SK-N-SH (cell line): ENCODE measurements at regions not wholly inside any gene's neighbourhood (a gene's known extent, or its start where the extent isn't known, plus 50 kb on each side); places are given as distances from the start of the nearest gene placed in this dataset.
"Not testable (repeated sequence)": the region's sequence is repeated elsewhere in the genome, so short reads cannot be mapped to it uniquely, and the experiment has no call there.

Source experiments
- CTCF ChIA-PET: fragments of 300-600, 350-600 bp; formaldehyde crosslinking; extraction: SDS; loops from one replicate; lab custom pipeline; 2021; lab: Yijun Ruan, JAX
- POLR2A ChIA-PET: fragments of 350-600 bp; sonication (Branson Sonifier 250); formaldehyde crosslinking; extraction: SDS; loops from one replicate; lab custom pipeline; 2020; ENCODE audit warnings: antibody characterized with exemption, inconsistent platforms; lab: Yijun Ruan, JAX
- DNase-seq: peaks from one replicate; pipeline ENCODE4 v3.0.0; 2012
- H2AFZ ChIP-seq: fragments of 200-600 bp; sonication (generic); 2 replicates; pipeline ENCODE4 v1.8.1; 2016; ENCODE audit warnings: antibody characterized with exemption, mild to moderate bottlenecking, low read depth
- H3F3A ChIP-seq: fragments of 200-600 bp; sonication (generic); replicated peaks from 2 replicates; pipeline ENCODE3; 2016; ENCODE audit warnings: antibody characterized with exemption, mild to moderate bottlenecking; ENCODE audit not compliant: insufficient read depth
- H3K27ac ChIP-seq, 2 experiments: fragments of 200-500 bp in 1 of 2; fragments of 200-600 bp in 1 of 2; sonication (Bioruptor generic) in 1 of 2; sonication (generic), shearing (Covaris generic) in 1 of 2; 2 replicates each; pipeline versions ENCODE4 v1.5.1 to v1.6.1; 2014 to 2016; ENCODE audit warnings: low read depth in 2 of 2, inconsistent platforms in 1 of 2, low read length in 1 of 2, mild to moderate bottlenecking in 1 of 2, mixed read lengths in 1 of 2
- H3K27me3 ChIP-seq: fragments of 200-600 bp; sonication (generic), shearing (Covaris generic); 2 replicates; pipeline ENCODE4 v1.6.1; 2016; ENCODE audit warnings: mixed run types; ENCODE audit not compliant: insufficient read depth
- H3K36me3 ChIP-seq, 2 experiments: fragments of 200-500 bp in 1 of 2; fragments of 200-600 bp in 1 of 2; sonication (Bioruptor generic) in 1 of 2; sonication (generic) in 1 of 2; replicated peaks in 1 of 2; 2 replicates each; pipeline versions ENCODE3 to v1.5.1; 2014 to 2016; ENCODE audit warnings: low read length in 1 of 2, mild to moderate bottlenecking in 1 of 2; ENCODE audit not compliant: insufficient read depth in 2 of 2, control insufficient read depth in 1 of 2
- H3K4me1 ChIP-seq, 2 experiments: fragments of 200-500 bp in 1 of 2; fragments of 200-600 bp in 1 of 2; sonication (Bioruptor generic) in 1 of 2; sonication (generic), shearing (Covaris generic) in 1 of 2; 2 replicates each; pipeline versions ENCODE4 v1.5.1 to v1.6.1; 2014 to 2016; ENCODE audit warnings: low read depth in 1 of 2, low read length in 1 of 2, mixed run types in 1 of 2; ENCODE audit not compliant: insufficient read depth in 2 of 2, control insufficient read depth in 1 of 2
- H3K4me2 ChIP-seq: fragments of 200-600 bp; sonication (generic), shearing (Covaris generic); 2 replicates; pipeline ENCODE4 v1.6.1; 2017; ENCODE audit warnings: mixed run types
- H3K4me3 ChIP-seq, 2 experiments: fragments of 200-500 bp in 1 of 2; fragments of 200-600 bp in 1 of 2; sonication (Bioruptor generic) in 1 of 2; sonication (generic), shearing (Covaris generic) in 1 of 2; 2 replicates each; pipeline versions ENCODE4 v1.5.1 to v1.8.1; 2014 to 2016; ENCODE audit warnings: low read depth in 2 of 2, inconsistent platforms in 1 of 2, low read length in 1 of 2, mild to moderate bottlenecking in 1 of 2, mixed read lengths in 1 of 2, moderate library complexity in 1 of 2
- H3K79me2 ChIP-seq: fragments of 200-600 bp; sonication (generic); 2 replicates; pipeline ENCODE4 v1.8.1; 2017; ENCODE audit warnings: mild to moderate bottlenecking; ENCODE audit not compliant: insufficient read depth
- H3K9ac ChIP-seq: fragments of 200-600 bp; sonication (generic); 2 replicates; pipeline ENCODE4 v1.6.1; 2017; ENCODE audit warnings: mixed run types
- H3K9me2 ChIP-seq: fragments of 200-600 bp; sonication (generic); 2 replicates; pipeline ENCODE4 v1.6.1; 2017; ENCODE audit warnings: mixed run types
- H3K9me3 ChIP-seq: fragments of 200-600 bp; sonication (generic); 2 replicates; pipeline ENCODE4 v1.6.1; 2017; ENCODE audit warnings: mixed run types, mild to moderate bottlenecking, moderate library complexity
- H4K20me1 ChIP-seq: fragments of 200-600 bp; sonication (generic); 2 replicates; pipeline ENCODE4 v1.6.1; 2017; ENCODE audit warnings: mild to moderate bottlenecking, mixed run types; ENCODE audit not compliant: insufficient read depth
- ELF1 ChIP-seq: IDR thresholded peaks from 2 replicates; pipeline ENCODE4 v1.4.0; 2012
- FOSL2 ChIP-seq: IDR thresholded peaks from 2 replicates; pipeline ENCODE4 v1.4.0; 2012; ENCODE audit warnings: low read depth, mild to moderate bottlenecking, moderate library complexity, borderline replicate concordance
- FOXJ3 ChIP-seq: sonication (generic); formaldehyde crosslinking; IDR thresholded peaks from 2 replicates; pipeline ENCODE4 v1.5.1; 2020; ENCODE audit warnings: mild to moderate bottlenecking, missing genetic modification reagents
- FOXM1 ChIP-seq: IDR thresholded peaks from 2 replicates; pipeline ENCODE4 v1.4.0; 2012; ENCODE audit warnings: low read depth, mild to moderate bottlenecking
- GABPA ChIP-seq: IDR thresholded peaks from 2 replicates; pipeline ENCODE4 v1.4.0; 2012; ENCODE audit warnings: low read depth, mild to moderate bottlenecking
- JUND ChIP-seq: IDR thresholded peaks from 2 replicates; pipeline ENCODE4 v1.4.0; 2012
- MEF2A ChIP-seq: IDR thresholded peaks from 2 replicates; pipeline ENCODE4 v1.4.0; 2012; ENCODE audit warnings: low read depth, borderline replicate concordance
- NFIC ChIP-seq: IDR thresholded peaks from 2 replicates; pipeline ENCODE4 v1.4.0; 2012; ENCODE audit warnings: borderline replicate concordance
- NRF1 ChIP-seq: IDR thresholded peaks from 2 replicates; pipeline ENCODE4 v1.6.1; 2012; ENCODE audit warnings: low read depth, mild to moderate bottlenecking, low read length
- POLR2AphosphoS5 ChIP-seq: IDR thresholded peaks from 2 replicates; pipeline ENCODE4 v1.6.1; 2012; ENCODE audit warnings: low read depth, low read length
- RAD21 ChIP-seq: IDR thresholded peaks from 2 replicates; pipeline ENCODE4 v1.6.1; 2012; ENCODE audit warnings: mild to moderate bottlenecking, low read length
- RFX5 ChIP-seq: IDR thresholded peaks from 2 replicates; pipeline ENCODE4 v1.6.1; 2012; ENCODE audit warnings: mild to moderate bottlenecking, improper control_type of control experiment, low read length
- SMC3 ChIP-seq: IDR thresholded peaks from 2 replicates; pipeline ENCODE4 v1.6.1; 2012; ENCODE audit warnings: low read depth, low read length, improper control_type of control experiment
- TAF1 ChIP-seq: IDR thresholded peaks from 2 replicates; pipeline ENCODE4 v1.6.1; 2012; ENCODE audit warnings: low read depth, mild to moderate bottlenecking, low read length, moderate library complexity, borderline replicate concordance
- YY1 ChIP-seq: IDR thresholded peaks from 2 replicates; pipeline ENCODE4 v1.4.0; 2012; ENCODE audit warnings: low read depth, mild to moderate bottlenecking
- WGBS: methylation state at CpG from one replicate; pipeline ENCODE4 v1.1.6; 2017; ENCODE audit warnings: low lambda C conversion rate; 5-methylcytosine and 5-hydroxymethylcytosine counted together
- TF ChIP-seq, protein P1 (sequence below): fragments of 150-350 bp; IDR thresholded peaks from 2 replicates; pipeline ENCODE4 v1.6.1; 2016; ENCODE audit warnings: mild to moderate bottlenecking, low read depth, low read length
- TF ChIP-seq, protein P2 (sequence below): IDR thresholded peaks from 2 replicates; pipeline ENCODE4 v1.4.0; 2012; ENCODE audit warnings: low read depth, borderline replicate concordance
- TF ChIP-seq, protein P3 (sequence below): fragments of 200-600 bp; sonication (generic); IDR thresholded peaks from 2 replicates; pipeline ENCODE4 v1.6.1; 2017; ENCODE audit warnings: antibody characterized with exemption, mild to moderate bottlenecking, moderate library complexity
- TF ChIP-seq, protein P4 (sequence below): IDR thresholded peaks from 2 replicates; pipeline ENCODE4; 2012
- TF ChIP-seq, protein P5 (sequence below): IDR thresholded peaks from 2 replicates; pipeline ENCODE4 v1.6.1; 2012; ENCODE audit warnings: mild to moderate bottlenecking, low read depth, low read length, moderate library complexity

DNA sequence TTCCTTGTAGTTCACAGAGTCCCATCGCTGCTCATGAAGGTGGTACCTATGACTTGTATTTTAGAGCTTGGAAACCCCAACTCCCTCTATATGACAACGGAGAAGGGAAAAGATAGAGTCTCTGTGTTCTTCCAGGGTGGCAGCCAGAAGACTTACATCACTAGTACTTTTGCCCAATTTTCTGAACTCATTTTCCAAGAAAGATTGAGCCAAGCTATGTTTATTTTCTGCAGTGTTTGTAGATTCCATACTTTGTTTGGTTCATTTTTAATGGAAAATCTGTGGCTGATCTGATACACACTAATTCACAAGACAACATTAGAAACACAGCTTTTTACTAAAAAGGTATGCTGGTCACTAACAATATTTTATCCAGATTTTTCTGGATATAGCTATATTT lies 60.2 kb upstream of the ATP5MC3 start:
- no peak overlapping the region for H3K4me3 ChIP-seq
- no peak for TF ChIP-seq POLR2AphosphoS5
- TF ChIP-seq SMC3 = no peak
- no peak for TF ChIP-seq NFIC
- TF ChIP-seq GABPA = no peak
- TF ChIP-seq ELF1 = no peak
- TF ChIP-seq, protein P1, sequence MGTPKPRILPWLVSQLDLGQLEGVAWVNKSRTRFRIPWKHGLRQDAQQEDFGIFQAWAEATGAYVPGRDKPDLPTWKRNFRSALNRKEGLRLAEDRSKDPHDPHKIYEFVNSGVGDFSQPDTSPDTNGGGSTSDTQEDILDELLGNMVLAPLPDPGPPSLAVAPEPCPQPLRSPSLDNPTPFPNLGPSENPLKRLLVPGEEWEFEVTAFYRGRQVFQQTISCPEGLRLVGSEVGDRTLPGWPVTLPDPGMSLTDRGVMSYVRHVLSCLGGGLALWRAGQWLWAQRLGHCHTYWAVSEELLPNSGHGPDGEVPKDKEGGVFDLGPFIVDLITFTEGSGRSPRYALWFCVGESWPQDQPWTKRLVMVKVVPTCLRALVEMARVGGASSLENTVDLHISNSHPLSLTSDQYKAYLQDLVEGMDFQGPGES = no peak
- TF ChIP-seq MEF2A = no peak
- no peak for TF ChIP-seq NRF1
- TF ChIP-seq TAF1 = no peak
- no peak for TF ChIP-seq FOSL2
- no peak for TF ChIP-seq FOXM1
- TF ChIP-seq JUND = no peak
- no peak for TF ChIP-seq RFX5
- TF ChIP-seq, protein P2, sequence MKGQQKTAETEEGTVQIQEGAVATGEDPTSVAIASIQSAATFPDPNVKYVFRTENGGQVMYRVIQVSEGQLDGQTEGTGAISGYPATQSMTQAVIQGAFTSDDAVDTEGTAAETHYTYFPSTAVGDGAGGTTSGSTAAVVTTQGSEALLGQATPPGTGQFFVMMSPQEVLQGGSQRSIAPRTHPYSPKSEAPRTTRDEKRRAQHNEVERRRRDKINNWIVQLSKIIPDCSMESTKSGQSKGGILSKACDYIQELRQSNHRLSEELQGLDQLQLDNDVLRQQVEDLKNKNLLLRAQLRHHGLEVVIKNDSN = no peak
- no peak for TF ChIP-seq YY1
- no peak for TF ChIP-seq FOXJ3 (CRISPR knock-in tag)
- TF ChIP-seq, protein P3, sequence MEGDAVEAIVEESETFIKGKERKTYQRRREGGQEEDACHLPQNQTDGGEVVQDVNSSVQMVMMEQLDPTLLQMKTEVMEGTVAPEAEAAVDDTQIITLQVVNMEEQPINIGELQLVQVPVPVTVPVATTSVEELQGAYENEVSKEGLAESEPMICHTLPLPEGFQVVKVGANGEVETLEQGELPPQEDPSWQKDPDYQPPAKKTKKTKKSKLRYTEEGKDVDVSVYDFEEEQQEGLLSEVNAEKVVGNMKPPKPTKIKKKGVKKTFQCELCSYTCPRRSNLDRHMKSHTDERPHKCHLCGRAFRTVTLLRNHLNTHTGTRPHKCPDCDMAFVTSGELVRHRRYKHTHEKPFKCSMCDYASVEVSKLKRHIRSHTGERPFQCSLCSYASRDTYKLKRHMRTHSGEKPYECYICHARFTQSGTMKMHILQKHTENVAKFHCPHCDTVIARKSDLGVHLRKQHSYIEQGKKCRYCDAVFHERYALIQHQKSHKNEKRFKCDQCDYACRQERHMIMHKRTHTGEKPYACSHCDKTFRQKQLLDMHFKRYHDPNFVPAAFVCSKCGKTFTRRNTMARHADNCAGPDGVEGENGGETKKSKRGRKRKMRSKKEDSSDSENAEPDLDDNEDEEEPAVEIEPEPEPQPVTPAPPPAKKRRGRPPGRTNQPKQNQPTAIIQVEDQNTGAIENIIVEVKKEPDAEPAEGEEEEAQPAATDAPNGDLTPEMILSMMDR = no peak
- TF ChIP-seq, protein P4, sequence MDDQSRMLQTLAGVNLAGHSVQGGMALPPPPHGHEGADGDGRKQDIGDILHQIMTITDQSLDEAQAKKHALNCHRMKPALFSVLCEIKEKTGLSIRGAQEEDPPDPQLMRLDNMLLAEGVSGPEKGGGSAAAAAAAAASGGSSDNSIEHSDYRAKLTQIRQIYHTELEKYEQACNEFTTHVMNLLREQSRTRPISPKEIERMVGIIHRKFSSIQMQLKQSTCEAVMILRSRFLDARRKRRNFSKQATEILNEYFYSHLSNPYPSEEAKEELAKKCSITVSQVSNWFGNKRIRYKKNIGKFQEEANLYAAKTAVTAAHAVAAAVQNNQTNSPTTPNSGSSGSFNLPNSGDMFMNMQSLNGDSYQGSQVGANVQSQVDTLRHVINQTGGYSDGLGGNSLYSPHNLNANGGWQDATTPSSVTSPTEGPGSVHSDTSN = no peak
- TF ChIP-seq, protein P5, sequence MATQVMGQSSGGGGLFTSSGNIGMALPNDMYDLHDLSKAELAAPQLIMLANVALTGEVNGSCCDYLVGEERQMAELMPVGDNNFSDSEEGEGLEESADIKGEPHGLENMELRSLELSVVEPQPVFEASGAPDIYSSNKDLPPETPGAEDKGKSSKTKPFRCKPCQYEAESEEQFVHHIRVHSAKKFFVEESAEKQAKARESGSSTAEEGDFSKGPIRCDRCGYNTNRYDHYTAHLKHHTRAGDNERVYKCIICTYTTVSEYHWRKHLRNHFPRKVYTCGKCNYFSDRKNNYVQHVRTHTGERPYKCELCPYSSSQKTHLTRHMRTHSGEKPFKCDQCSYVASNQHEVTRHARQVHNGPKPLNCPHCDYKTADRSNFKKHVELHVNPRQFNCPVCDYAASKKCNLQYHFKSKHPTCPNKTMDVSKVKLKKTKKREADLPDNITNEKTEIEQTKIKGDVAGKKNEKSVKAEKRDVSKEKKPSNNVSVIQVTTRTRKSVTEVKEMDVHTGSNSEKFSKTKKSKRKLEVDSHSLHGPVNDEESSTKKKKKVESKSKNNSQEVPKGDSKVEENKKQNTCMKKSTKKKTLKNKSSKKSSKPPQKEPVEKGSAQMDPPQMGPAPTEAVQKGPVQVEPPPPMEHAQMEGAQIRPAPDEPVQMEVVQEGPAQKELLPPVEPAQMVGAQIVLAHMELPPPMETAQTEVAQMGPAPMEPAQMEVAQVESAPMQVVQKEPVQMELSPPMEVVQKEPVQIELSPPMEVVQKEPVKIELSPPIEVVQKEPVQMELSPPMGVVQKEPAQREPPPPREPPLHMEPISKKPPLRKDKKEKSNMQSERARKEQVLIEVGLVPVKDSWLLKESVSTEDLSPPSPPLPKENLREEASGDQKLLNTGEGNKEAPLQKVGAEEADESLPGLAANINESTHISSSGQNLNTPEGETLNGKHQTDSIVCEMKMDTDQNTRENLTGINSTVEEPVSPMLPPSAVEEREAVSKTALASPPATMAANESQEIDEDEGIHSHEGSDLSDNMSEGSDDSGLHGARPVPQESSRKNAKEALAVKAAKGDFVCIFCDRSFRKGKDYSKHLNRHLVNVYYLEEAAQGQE = no peak
- no peak for TF ChIP-seq RAD21
- no peaks in the 10 kb centered on the region for H3K79me2 ChIP-seq
- no peak overlapping the region for H3K27ac ChIP-seq
- H3K36me3 ChIP-seq = no peaks in the 10 kb centered on the region
- H3K9me3 ChIP-seq = no peaks in the 10 kb centered on the region
- H3K9me2 ChIP-seq = no peaks in the 10 kb centered on the region
- no peaks in the 10 kb centered on the region for H3K4me1 ChIP-seq
- H2AFZ ChIP-seq = no peak overlapping the region
- ChIA-PET POLR2A (no interaction called here), CTCF (interaction anchor here (1.1 to 3.5 kb wide), 5 partner anchors 9 to 844 kb away, joined by 3 to 39 read pairs (median 6); no protein-coding TSS in a partner anchor)
- no peak overlapping the region for H3K9ac ChIP-seq
- no peaks in the 10 kb centered on the region for H3F3A ChIP-seq
- H3K4me2 ChIP-seq = no peak overlapping the region
- no peaks in the 10 kb centered on the region for H4K20me1 ChIP-seq
- 0% methylated on average over 1 of the region's 2 CpGs for WGBS
- 0 out of 2 replicates have a peak, but pooled peaks cover 3% of the 10 kb centered on the region for H3K27me3 ChIP-seq
- no peak for DNase-seq

DNA sequence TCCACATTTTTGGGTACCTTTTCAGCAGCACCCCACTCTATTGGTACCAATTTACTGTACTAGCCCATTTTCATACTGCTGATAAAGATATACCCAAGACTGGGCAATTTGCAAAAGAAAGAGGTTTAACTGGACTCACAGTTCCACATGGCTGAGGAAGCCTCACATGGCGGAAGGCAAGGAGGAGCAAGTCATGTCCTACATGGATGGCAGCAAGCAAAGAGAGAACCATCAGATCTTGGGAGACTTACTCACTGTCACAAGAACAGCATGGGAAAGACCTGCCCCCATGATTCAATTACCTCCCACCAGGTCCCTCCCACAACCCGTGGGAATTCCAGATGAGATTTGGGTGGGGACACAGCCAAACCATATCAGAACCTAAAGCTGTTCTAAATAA lies 58.5 kb upstream of the ATP5MC3 start:
- POLR2A ChIA-PET, H3K9me2 ChIP-seq, H3K4me1 ChIP-seq, DNase-seq, H2AFZ ChIP-seq, H3F3A ChIP-seq, H3K27ac ChIP-seq, H3K36me3 ChIP-seq, H3K9ac ChIP-seq, H3K27me3 ChIP-seq, H3K79me2 ChIP-seq, H3K4me3 ChIP-seq, H3K9me3 ChIP-seq, H3K4me2 ChIP-seq, H4K20me1 ChIP-seq: not testable (repeated sequence)
- CTCF ChIA-PET = interaction anchor here (1.6 to 3.5 kb wide), 3 partner anchors 11 to 42 kb away, joined by 4 to 39 read pairs (median 10); no protein-coding TSS in a partner anchor
- WGBS = 49% methylated on average over 2 of the region's 2 CpGs
